GM23338 (cell line): ENCODE measurements at regions not wholly inside any gene's neighbourhood (a gene's known extent, or its start where the extent isn't known, plus 50 kb on each side); places are given as distances from the start of the nearest gene placed in this dataset.

Experiments
- ATAC-seq: fragments of 200-7000 bp; cut with Tn5 transposase; 3 replicates; pipeline ENCODE4 v1.9.1; 2020
- DNase-seq: peaks from one replicate; pipeline ENCODE4 v3.0.0-alpha.2; 2015; ENCODE audit warnings: low spot score
- H2AFZ ChIP-seq: fragments of 200-600 bp; sonication (generic); 2 replicates; pipeline ENCODE4 v1.8.0; 2016; ENCODE audit warnings: antibody characterized with exemption, mild to moderate bottlenecking, moderate library complexity
- H3F3A ChIP-seq: fragments of 200-600 bp; sonication (generic); replicated peaks from 2 replicates; pipeline ENCODE4 v1.8.0; 2017; ENCODE audit warnings: antibody characterized with exemption, mixed run types, low read depth
- H3K27ac ChIP-seq: fragments of 200-600 bp; sonication (generic); 2 replicates; pipeline ENCODE4 v1.6.1; 2016; ENCODE audit warnings: low read depth
- H3K27me3 ChIP-seq: fragments of 200-600 bp; sonication (generic); 2 replicates; pipeline ENCODE4 v1.8.0; 2016; ENCODE audit warnings: mild to moderate bottlenecking, mixed run types, moderate library complexity; ENCODE audit not compliant: insufficient read depth
- H3K36me3 ChIP-seq: fragments of 200-600 bp; sonication (generic); 2 replicates; pipeline ENCODE4 v1.8.0; 2016; ENCODE audit warnings: mild to moderate bottlenecking; ENCODE audit not compliant: insufficient read depth
- H3K4me1 ChIP-seq: fragments of 200-600 bp; sonication (generic); 2 replicates; pipeline ENCODE4 v1.8.0; 2016; ENCODE audit warnings: mild to moderate bottlenecking, moderate library complexity; ENCODE audit not compliant: insufficient read depth
- H3K4me2 ChIP-seq: fragments of 200-600 bp; sonication (generic); 2 replicates; pipeline ENCODE4 v1.7.1; 2017; ENCODE audit warnings: mixed run types
- H3K4me3 ChIP-seq: fragments of 200-600 bp; sonication (generic); 2 replicates; pipeline ENCODE4 v1.6.1; 2016; ENCODE audit warnings: mixed run types
- H3K79me2 ChIP-seq: fragments of 200-600 bp; sonication (generic); replicated peaks from 2 replicates; pipeline ENCODE4 v1.8.0; 2017; ENCODE audit warnings: mild to moderate bottlenecking; ENCODE audit not compliant: insufficient read depth
- H3K9me2 ChIP-seq: fragments of 200-600 bp; sonication (generic); 2 replicates; pipeline ENCODE4 v1.8.0; 2017; ENCODE audit not compliant: insufficient read depth
- H4K20me1 ChIP-seq: fragments of 200-600 bp; sonication (generic); replicated peaks from 2 replicates; pipeline ENCODE4 v1.8.0; 2017; ENCODE audit warnings: mild to moderate bottlenecking; ENCODE audit not compliant: insufficient read depth
- H3K27ac Mint-ChIP-seq: 2 replicates; pipeline ENCODE4 v1.8.0; 2020; ENCODE audit warnings: inconsistent platforms, mild to moderate bottlenecking, moderate library complexity, mixed read lengths
- H3K27me3 Mint-ChIP-seq: 3 replicates; pipeline ENCODE4 v1.8.0; 2022; ENCODE audit warnings: low read depth, mild to moderate bottlenecking, moderate library complexity, mixed read lengths, inconsistent platforms; ENCODE audit not compliant: insufficient read depth, poor library complexity
- H3K36me3 Mint-ChIP-seq: 3 replicates; pipeline ENCODE4 v1.8.0; 2021; ENCODE audit warnings: low read depth, mild to moderate bottlenecking, inconsistent platforms, moderate library complexity, mixed read lengths
- H3K4me1 Mint-ChIP-seq: 3 replicates; pipeline ENCODE4 v1.8.0; 2020; ENCODE audit warnings: mild to moderate bottlenecking, inconsistent platforms, mixed read lengths
- H3K4me3 Mint-ChIP-seq: 3 replicates; pipeline ENCODE4 v1.8.0; 2021; ENCODE audit warnings: moderate library complexity, mild to moderate bottlenecking, inconsistent platforms, mixed read lengths
- H3K9me3 Mint-ChIP-seq: 3 replicates; pipeline ENCODE4 v1.8.0; 2020; ENCODE audit warnings: moderate library complexity, mild to moderate bottlenecking, inconsistent platforms, mixed read lengths
- CREB1 ChIP-seq: fragments of 250-450 bp; sonication (Bioruptor Pico); IDR thresholded peaks from 2 replicates; pipeline ENCODE4 v1.5.0; 2020; ENCODE audit warnings: low read depth, mild to moderate bottlenecking, moderate library complexity
- CTCF ChIP-seq, 2 experiments: fragments of 200-600 bp in 1 of 2; sonication (generic) in 1 of 2; conservative IDR thresholded peaks; 2 replicates each; pipeline versions ENCODE4 v1.5.1 to v1.6.1; 2016 to 2017; ENCODE audit warnings: antibody characterized with exemption in 2 of 2, low read depth in 2 of 2, mild to moderate bottlenecking in 2 of 2, moderate library complexity in 1 of 2
- ETS1 ChIP-seq: IDR thresholded peaks from 2 replicates; pipeline ENCODE4 v1.6.1; 2016; ENCODE audit warnings: antibody characterized with exemption
- EZH2 ChIP-seq: fragments of 200-600 bp; sonication (generic); IDR thresholded peaks from one replicate; pipeline ENCODE4 v1.8.0; 2017; ENCODE audit warnings: antibody characterized with exemption, mild to moderate bottlenecking, low read depth; ENCODE audit not compliant: unreplicated experiment
- EZH2phosphoT487 ChIP-seq: fragments of 200-600 bp; sonication (generic); IDR thresholded peaks from one replicate; pipeline ENCODE4 v1.8.1; 2018; ENCODE audit warnings: antibody characterized with exemption; ENCODE audit not compliant: unreplicated experiment
- JUNB ChIP-seq: IDR thresholded peaks from one replicate; pipeline ENCODE4 v1.6.1; 2016; ENCODE audit warnings: antibody characterized with exemption; ENCODE audit not compliant: unreplicated experiment
- REST ChIP-seq: IDR thresholded peaks from one replicate; pipeline ENCODE4 v1.6.1; 2018; ENCODE audit warnings: antibody characterized with exemption; ENCODE audit not compliant: unreplicated experiment
- STAT1 ChIP-seq: IDR thresholded peaks from one replicate; pipeline ENCODE4 v1.6.1; 2016; ENCODE audit warnings: antibody characterized with exemption; ENCODE audit not compliant: unreplicated experiment
- ZNF114 ChIP-seq: fragments of 250-450 bp; sonication (Bioruptor Pico); IDR thresholded peaks from 2 replicates; pipeline ENCODE4 v1.5.0; 2020; ENCODE audit warnings: mild to moderate bottlenecking, moderate library complexity
- ZNF331 ChIP-seq: fragments of 250-450 bp; sonication (Bioruptor Pico); IDR thresholded peaks from 2 replicates; pipeline ENCODE4 v1.5.0; 2020; ENCODE audit warnings: low read depth, mild to moderate bottlenecking, moderate library complexity

- TF ChIP-seq REST: no peak
- no peak for TF ChIP-seq EZH2
- TF ChIP-seq CREB1 (CRISPR knock-in tag): no peak
- no peak for TF ChIP-seq ETS1
Measured at GRCh38 chr15:69666441-69666882, 213.8 kb downstream of the RPLP1 start (continued).

GRCh38 chr15:69666921-69667811, 214.5 kb downstream of the RPLP1 start:
- no peaks in the 10 kb centered on the region for H3K4me1 ChIP-seq
- no peaks in the 10 kb centered on the region for H3K36me3 ChIP-seq
- ATAC-seq (no peak; the same call in 2 of the 3 replicates), DNase-seq (no peak)
- no peaks in the 10 kb centered on the region for H3F3A ChIP-seq
- peaks cover 2% of the 10 kb centered on the region for H3K27me3 Mint-ChIP-seq
- peaks cover 6% of the 10 kb centered on the region for H3K4me1 Mint-ChIP-seq
- no peak overlapping the region for H3K4me3 ChIP-seq
- H3K36me3 Mint-ChIP-seq: no peaks in the 10 kb centered on the region
- H3K9me3 Mint-ChIP-seq: no peaks in the 10 kb centered on the region; the same call in 2 of the 3 replicates
- H3K79me2 ChIP-seq: no peaks in the 10 kb centered on the region
- no peak overlapping the region for H3K4me2 ChIP-seq
- H4K20me1 ChIP-seq: no peaks in the 10 kb centered on the region
- no peaks in the 10 kb centered on the region for H3K27me3 ChIP-seq
- H2AFZ ChIP-seq: no peak overlapping the region
- no peak overlapping the region for H3K4me3 Mint-ChIP-seq
- no peak overlapping the region for H3K27ac Mint-ChIP-seq
- no peaks in the 10 kb centered on the region for H3K9me2 ChIP-seq
- no peak overlapping the region for H3K27ac ChIP-seq
- TF ChIP-seq EZH2 (no peak), CTCF (conservative IDR thresholded peaks at IDR 0.05; ENCODE audit: low read depth in 2 of 2) (no peak; a peak in 1 of 4 replicates), EZH2phosphoT487 (no peak), CREB1 (CRISPR knock-in tag) (no peak), REST (no peak), JUNB (no peak), ZNF331 (CRISPR knock-in tag) (no peak), ZNF114 (CRISPR knock-in tag) (no peak), STAT1 (no peak)
